Natural killer cell (primary cell): ENCODE measurements at regions not wholly inside any gene's neighbourhood (a gene's known extent, or its start where the extent isn't known, plus 50 kb on each side); places are given as distances from the start of the nearest gene placed in this dataset.

ENCODE experiments used
- ATAC-seq, 3 donors: fragments of 150-1000 bp in 2 of 3; fragments of 200-7000 bp in 1 of 3; cut with Tn5 transposase; 1 replicate in 1 of 3; 2 replicates in 2 of 3; pipeline ENCODE4 v1.10.0; 2021; ENCODE audit warnings: mild to moderate bottlenecking in 2 of 3, moderate library complexity in 2 of 3
- DNase-seq, 2 donors: peaks; one replicate each; pipeline versions ENCODE4 v3.0.0 to v3.0.0-alpha.2; 2013 to 2021; ENCODE audit warnings: mixed read lengths in 1 of 2
- H3K27ac ChIP-seq: one replicate; pipeline ENCODE4 v1.5.1; 2013; ENCODE audit warnings: mild to moderate bottlenecking, low read length
- H3K27me3 ChIP-seq: one replicate; pipeline ENCODE4 v1.6.1; 2013; ENCODE audit warnings: low read length; ENCODE audit not compliant: control insufficient read depth, insufficient read depth
- H3K36me3 ChIP-seq: one replicate; pipeline ENCODE4 v1.6.1; 2013; ENCODE audit warnings: low read length; ENCODE audit not compliant: control insufficient read depth, insufficient read depth
- H3K4me1 ChIP-seq: one replicate; pipeline ENCODE4 v1.6.1; 2013; ENCODE audit warnings: low read length; ENCODE audit not compliant: control insufficient read depth, insufficient read depth
- H3K4me3 ChIP-seq: one replicate; pipeline ENCODE4 v1.5.1; 2013; ENCODE audit warnings: low read length
- H3K9me3 ChIP-seq: one replicate; pipeline ENCODE4 v1.6.1; 2013; ENCODE audit warnings: low read length; ENCODE audit not compliant: control insufficient read depth, insufficient read depth
- H3K27ac Mint-ChIP-seq, 2 donors: one replicate each; pipeline ENCODE4 v1.8.0; 2022; ENCODE audit warnings: mild to moderate bottlenecking in 2 of 2, mixed read lengths in 2 of 2, moderate library complexity in 1 of 2
- H3K27me3 Mint-ChIP-seq, 2 donors: one replicate each; pipeline ENCODE4 v1.8.0; 2022; ENCODE audit warnings: low read depth in 2 of 2, mixed read lengths in 2 of 2
- H3K36me3 Mint-ChIP-seq: one replicate; pipeline ENCODE4 v1.8.0; 2022; ENCODE audit warnings: mixed read lengths
- H3K4me1 Mint-ChIP-seq, 2 donors: one replicate each; pipeline ENCODE4 v1.8.0; 2022; ENCODE audit warnings: mixed read lengths in 2 of 2
- H3K4me3 Mint-ChIP-seq: one replicate; pipeline ENCODE4 v1.8.0; 2022; ENCODE audit warnings: mild to moderate bottlenecking, moderate library complexity, mixed read lengths
- H3K9me3 Mint-ChIP-seq, 2 donors: one replicate each; pipeline ENCODE4 v1.8.0; 2022; ENCODE audit warnings: mixed read lengths in 2 of 2
- WGBS: methylation state at CpG from one replicate; pipeline ENCODE4 v1.1.7; 2013; ENCODE audit warnings: missing lambda C conversion rate; ENCODE audit not compliant: insufficient coverage; 5-methylcytosine and 5-hydroxymethylcytosine counted together
- intact Hi-C: fragments of 100-400 bp; cut with micrococcal nuclease; formaldehyde crosslinking; loops from one replicate; pipeline ENCODE4 v1.14.2; 2022
- TF ChIP-seq, protein P1 (sequence below): fragments of 200-600 bp; IDR thresholded peaks from one replicate; pipeline ENCODE4 v1.8.0; 2022; ENCODE audit warnings: antibody characterized with exemption

DNA sequence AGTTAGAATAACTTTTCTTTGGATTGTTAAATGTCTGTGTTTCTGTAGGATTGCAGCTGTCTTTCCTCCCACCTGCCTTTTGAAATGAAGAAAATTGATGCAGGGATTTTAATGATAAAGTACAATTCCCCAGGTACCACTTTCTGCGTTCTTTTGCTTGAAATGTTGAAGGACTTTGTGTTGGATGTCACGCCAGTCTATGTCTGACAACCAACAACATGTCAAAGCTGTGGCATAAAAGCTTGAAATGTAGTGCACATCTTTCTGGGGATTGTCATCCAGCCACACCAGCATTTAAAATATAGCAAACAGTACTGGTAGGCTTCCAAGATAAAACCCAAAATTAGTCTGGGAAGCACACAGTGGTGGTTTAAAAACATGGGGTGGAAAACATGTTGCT is 381.4 kb downstream of the TMEM161B start:
- TF ChIP-seq, protein P1, sequence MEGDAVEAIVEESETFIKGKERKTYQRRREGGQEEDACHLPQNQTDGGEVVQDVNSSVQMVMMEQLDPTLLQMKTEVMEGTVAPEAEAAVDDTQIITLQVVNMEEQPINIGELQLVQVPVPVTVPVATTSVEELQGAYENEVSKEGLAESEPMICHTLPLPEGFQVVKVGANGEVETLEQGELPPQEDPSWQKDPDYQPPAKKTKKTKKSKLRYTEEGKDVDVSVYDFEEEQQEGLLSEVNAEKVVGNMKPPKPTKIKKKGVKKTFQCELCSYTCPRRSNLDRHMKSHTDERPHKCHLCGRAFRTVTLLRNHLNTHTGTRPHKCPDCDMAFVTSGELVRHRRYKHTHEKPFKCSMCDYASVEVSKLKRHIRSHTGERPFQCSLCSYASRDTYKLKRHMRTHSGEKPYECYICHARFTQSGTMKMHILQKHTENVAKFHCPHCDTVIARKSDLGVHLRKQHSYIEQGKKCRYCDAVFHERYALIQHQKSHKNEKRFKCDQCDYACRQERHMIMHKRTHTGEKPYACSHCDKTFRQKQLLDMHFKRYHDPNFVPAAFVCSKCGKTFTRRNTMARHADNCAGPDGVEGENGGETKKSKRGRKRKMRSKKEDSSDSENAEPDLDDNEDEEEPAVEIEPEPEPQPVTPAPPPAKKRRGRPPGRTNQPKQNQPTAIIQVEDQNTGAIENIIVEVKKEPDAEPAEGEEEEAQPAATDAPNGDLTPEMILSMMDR, result no peak
- Mint-ChIP-seq H3K4me1 (no peaks in the 10 kb centered on the region), H3K27me3 (no peaks in the 10 kb centered on the region), H3K27ac (no peak overlapping the region), H3K9me3 (peaks cover 2 to 4% of the 10 kb centered on the region in 2 donors), H3K4me3 (no peak overlapping the region), H3K36me3 (no peaks in the 10 kb centered on the region)
- Histone ChIP-seq H3K27ac (no peak overlapping the region), H3K9me3 (no peaks in the 10 kb centered on the region), H3K4me1 (no peaks in the 10 kb centered on the region), H3K36me3 (no peaks in the 10 kb centered on the region), H3K4me3 (no peak overlapping the region), H3K27me3 (no peaks in the 10 kb centered on the region)
- ATAC-seq (no peak), DNase-seq (no peak)
- WGBS, result 89% methylated on average over 2 of the region's 2 CpGs
- intact Hi-C loops, result no loop called here

DNA sequence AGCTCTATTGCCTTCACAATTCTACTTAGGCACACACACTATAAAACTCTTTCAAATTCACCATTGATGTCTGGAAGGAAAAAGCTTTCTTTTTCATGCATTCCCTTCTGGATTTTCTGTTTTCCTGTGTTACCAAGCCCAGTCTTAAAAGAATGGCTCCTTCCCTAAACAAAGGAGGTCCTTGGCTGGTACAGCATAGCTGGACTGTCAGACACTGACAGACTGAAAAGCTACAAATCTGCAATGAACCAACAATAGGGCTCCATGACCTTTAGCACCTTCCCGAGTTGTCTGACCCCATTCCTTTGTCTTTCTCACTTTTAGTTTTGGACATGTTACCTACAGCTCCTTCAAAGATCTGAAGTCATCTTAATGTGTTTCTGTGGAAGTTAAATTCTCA is 382.5 kb downstream of the TMEM161B start:
- WGBS, result 0% methylated on average over 1 of the region's 1 CpG
- Histone ChIP-seq H3K36me3 (no peaks in the 10 kb centered on the region), H3K4me3 (no peak overlapping the region), H3K27ac (no peak overlapping the region), H3K9me3 (no peaks in the 10 kb centered on the region), H3K27me3 (no peaks in the 10 kb centered on the region), H3K4me1 (no peaks in the 10 kb centered on the region)
- no peaks in the 10 kb centered on the region for H3K36me3 Mint-ChIP-seq
- intact Hi-C loops, result no loop called here
- H3K27ac Mint-ChIP-seq, result no peak overlapping the region
- no peaks in the 10 kb centered on the region for H3K27me3 Mint-ChIP-seq
- no peak for ATAC-seq
- no peak for DNase-seq
- no peak overlapping the region for H3K4me3 Mint-ChIP-seq
- no peaks in the 10 kb centered on the region for H3K4me1 Mint-ChIP-seq
- TF ChIP-seq, protein P1, result no peak
- H3K9me3 Mint-ChIP-seq, result peaks cover 2 to 4% of the 10 kb centered on the region in 2 donors

DNA sequence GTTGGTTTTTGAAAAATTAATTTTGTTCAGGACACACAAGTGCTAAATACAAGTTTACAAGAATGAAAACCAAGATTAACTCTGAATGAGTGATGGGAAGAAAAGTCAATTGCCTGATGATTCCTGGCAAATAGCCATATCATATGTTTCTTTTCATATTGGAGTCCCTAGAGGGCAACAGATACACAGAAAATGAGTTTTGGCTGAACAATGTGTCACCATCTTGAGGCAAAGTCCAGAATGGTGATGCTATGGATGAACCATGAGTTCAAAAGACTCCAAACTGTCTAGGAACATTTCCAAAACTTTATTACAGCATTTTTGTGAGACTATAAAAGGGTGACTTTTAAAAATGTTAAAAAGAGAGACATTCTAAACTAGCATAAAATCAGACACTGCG is 382.9 kb downstream of the TMEM161B start:
- no peaks in the 10 kb centered on the region for H3K27me3 Mint-ChIP-seq
- H3K4me1 ChIP-seq, result no peaks in the 10 kb centered on the region
- no peak for ATAC-seq
- WGBS, result 80% methylated on average over 1 of the region's 1 CpG
- H3K36me3 ChIP-seq, result no peaks in the 10 kb centered on the region
- no peak overlapping the region for H3K27ac ChIP-seq
- no peaks in the 10 kb centered on the region for H3K27me3 ChIP-seq
- no peaks in the 10 kb centered on the region for H3K4me1 Mint-ChIP-seq
- H3K9me3 ChIP-seq, result no peaks in the 10 kb centered on the region
- no peak for DNase-seq
- H3K4me3 ChIP-seq, result no peak overlapping the region
- H3K27ac Mint-ChIP-seq, result no peak overlapping the region
- intact Hi-C loops, result no loop called here
- peaks cover 3 to 4% of the 10 kb centered on the region in 2 donors for H3K9me3 Mint-ChIP-seq
- no peak overlapping the region for H3K4me3 Mint-ChIP-seq
- TF ChIP-seq, protein P1, result no peak
- no peaks in the 10 kb centered on the region for H3K36me3 Mint-ChIP-seq

DNA sequence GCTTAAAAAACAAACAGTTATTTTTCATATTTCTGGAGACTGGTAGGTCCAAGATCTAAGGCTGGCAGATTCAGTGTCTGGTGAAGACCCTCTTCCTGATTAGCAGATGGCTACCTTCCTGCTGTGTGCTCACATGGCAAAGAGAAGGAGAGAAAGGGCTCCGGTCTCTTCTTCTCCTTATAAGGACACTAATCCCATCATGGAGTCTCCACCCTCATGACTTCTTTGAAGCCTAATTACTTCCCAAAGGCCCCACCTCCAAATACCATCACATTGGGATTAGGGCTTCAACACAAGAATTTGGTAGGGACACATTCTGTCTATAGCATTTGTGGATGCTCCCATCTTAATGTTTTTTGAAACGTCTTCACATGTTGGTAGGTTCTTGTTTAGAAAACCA is 391.1 kb downstream of the TMEM161B start:
- Mint-ChIP-seq H3K4me3 (no peak overlapping the region), H3K36me3 (no peaks in the 10 kb centered on the region), H3K9me3 (peaks cover 0 to 12% of the 10 kb centered on the region in 2 donors), H3K27ac (no peak overlapping the region), H3K27me3 (no peaks in the 10 kb centered on the region), H3K4me1 (no peaks in the 10 kb centered on the region)
- TF ChIP-seq, protein P1, result no peak
- no peaks in the 10 kb centered on the region for H3K9me3 ChIP-seq
- no peak for ATAC-seq
- DNase-seq, result no peak
- H3K36me3 ChIP-seq, result no peaks in the 10 kb centered on the region
- no peak overlapping the region for H3K4me3 ChIP-seq
- H3K27ac ChIP-seq, result no peak overlapping the region
- no peaks in the 10 kb centered on the region for H3K4me1 ChIP-seq
- H3K27me3 ChIP-seq, result no peaks in the 10 kb centered on the region
- intact Hi-C loops, result no loop called here
- WGBS, result no CpG with 5 or more reads among the region's 2 CpGs
